ENCODE measurements at regions not wholly inside any gene's neighbourhood (a gene's known extent, or its start where the extent isn't known, plus 50 kb on each side); places are given as distances from the start of the nearest gene placed in this dataset.
"Not testable (repeated sequence)": the region's sequence is repeated elsewhere in the genome, so short reads cannot be mapped to it uniquely, and the experiment has no call there.

DNA sequence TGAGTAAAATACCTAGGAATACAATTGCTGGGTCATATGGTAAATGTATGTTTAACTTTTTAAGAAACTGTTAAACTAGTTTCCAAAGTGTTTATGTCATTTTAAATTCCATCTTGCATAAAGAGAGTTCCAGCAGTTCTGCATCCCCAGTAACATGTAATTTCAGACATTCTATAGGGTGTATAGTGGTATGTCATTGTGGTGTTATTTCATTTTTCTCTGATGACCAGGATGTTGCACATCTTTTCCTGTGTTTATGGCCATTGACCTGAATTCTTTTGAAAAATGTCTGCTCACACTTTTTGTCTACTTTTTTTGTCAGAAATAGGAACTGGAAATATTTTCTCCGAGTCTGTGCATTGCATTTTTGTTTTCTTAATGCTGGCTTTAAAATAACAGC, 128.9 kb downstream of the TMEM200A start:
- no peak for DNase-seq

GRCh38 chr6:130500693-130501092, 134.9 kb downstream of the TMEM200A start:
- DNase-seq: no peak

DNA sequence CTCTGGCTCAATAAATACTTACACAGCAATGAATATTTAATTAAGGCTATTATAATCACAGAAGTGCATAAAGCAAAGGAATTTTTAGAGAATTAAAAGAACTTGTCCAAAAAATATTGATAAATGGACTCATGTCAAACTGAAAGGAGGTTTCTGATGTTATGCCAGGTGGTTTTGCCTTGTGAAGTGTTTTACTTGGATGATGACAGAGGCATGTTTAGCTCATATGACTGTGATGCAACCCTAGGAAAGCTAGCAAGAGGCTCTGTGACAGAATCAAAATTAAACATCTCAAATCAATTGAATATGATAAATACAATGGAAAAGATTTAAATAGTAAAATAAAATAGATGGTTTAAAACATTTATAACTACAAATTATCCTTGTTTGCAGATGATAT, 137.3 kb downstream of the TMEM200A start:
- no peak for DNase-seq

DNA sequence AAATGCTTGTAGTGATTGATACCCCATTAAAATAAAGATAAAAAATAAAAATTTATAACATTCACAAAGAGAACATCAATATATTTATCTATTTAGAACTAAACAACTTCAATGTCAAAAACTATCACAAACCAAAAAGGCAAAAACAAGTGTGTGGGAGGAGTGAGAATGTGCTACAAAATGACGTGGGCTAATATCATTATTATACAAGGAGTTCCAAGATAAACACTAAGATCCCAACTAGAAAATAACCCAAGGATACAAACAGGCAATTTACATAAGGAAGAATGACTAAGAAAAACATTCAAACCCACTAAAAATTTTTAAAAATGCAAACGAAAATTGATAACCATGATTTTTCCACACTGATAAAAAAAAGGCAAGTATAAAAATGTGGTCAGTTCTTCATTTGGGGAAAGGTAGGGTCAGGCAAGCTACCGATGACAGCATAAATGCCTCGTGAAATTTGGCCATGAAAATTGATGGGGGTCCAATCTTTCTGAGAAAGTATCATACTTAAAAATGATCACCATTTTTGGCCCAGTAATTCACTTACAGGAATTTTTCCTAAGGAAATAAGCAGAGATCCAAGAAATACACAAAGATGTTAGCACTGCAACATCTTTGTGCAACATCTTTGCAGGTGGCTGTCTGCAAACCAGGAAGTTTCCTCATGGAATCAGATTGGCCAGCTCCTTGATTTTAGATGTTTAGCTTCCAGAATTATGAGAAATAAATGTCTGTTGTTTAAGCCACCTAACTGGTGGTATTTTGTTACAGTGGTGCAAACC, 140.2 kb downstream of the TMEM200A start:
- DNase-seq: no peak

DNA sequence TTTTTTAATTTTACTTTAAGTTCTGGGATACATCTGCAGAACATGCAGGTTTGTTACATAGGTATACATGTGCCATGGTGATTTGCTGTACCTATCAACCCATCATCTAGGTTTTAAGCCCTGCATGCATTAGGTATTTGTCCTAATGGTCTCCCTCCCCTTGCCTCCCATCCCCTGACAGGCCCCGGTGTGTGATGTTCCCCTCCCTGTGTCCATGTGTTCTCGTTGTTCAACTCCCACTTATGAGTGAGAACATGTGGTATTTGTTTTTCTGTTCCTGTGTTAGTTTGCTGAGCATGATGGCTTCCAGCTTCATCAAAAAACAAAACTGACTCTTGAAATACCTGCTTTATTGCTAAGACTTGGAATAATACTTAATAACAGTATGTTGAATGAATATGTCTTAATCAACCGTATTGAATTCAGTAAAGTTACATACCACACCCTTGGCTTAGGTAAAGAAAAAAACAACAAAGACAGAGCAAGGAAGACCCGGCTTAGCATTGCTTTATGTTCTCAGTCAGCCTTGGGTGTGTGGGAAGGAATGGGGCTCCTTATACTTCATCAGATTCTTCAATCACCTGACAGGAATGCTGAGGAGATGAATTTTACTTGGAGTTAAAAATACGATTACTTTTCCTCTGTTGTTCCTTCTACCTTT, 141.3 kb downstream of the TMEM200A start:
- not testable (repeated sequence) for DNase-seq

DNA sequence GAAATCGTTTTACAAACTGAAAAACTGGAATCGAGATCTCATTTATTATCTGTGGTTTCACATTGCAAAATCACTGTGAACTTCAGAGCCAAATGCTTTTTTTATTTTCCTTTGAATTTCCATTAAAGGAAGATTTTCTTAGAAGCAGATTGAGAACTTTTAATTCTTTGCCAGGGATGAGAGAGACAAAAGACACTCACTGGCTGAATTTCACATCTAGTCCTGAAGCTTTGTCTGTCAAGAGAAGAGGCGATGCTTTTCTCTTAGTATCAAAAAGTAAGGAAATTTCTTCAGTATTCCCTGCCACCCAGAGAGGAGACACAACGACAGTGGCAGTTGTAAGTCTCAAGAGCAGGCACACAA, 141.8 kb downstream of the TMEM200A start:
- no peak for DNase-seq

GRCh38 chr6:130513770-130514169, 148.0 kb downstream of the TMEM200A start:
- peak; percentile 44 for DNase-seq

- no peak for DNase-seq
Observed at GRCh38 chr6:130514712-130515111, 148.9 kb downstream of the TMEM200A start.

GRCh38 chr6:130515306-130515705, 149.5 kb downstream of the TMEM200A start:
- DNase-seq: no peak

GRCh38 chr6:130516604-130517003, 150.8 kb downstream of the TMEM200A start:
- DNase-seq: no peak

DNA sequence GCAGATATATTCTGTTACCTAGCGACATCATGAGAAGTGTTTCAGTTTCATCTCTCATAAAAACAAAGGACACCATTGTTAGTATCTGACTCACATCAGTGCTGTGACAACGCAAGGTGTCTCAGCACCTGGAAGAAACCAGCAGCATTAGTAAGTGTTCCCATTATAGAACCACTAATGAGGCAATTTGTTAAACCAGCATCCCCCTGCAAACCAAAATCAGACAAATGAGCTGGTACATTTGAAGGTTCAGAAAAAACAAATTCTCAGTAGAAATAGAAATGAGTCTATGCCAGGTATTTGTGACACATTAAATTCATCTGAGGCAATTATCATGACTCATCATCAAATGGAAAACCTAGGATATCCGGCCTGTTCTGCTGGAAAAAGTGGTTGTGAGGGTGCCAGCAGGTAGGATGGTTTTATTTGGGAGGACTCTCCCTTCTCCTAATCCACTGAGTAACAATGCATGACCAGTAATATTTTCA, 151.7 kb downstream of the TMEM200A start:
- no peak for DNase-seq

- DNase-seq: no peak
Observed at GRCh38 chr6:130518588-130518987, 152.8 kb downstream of the TMEM200A start.

- no peak for DNase-seq
Observed at GRCh38 chr6:130520221-130520620, 154.4 kb downstream of the TMEM200A start.

DNA sequence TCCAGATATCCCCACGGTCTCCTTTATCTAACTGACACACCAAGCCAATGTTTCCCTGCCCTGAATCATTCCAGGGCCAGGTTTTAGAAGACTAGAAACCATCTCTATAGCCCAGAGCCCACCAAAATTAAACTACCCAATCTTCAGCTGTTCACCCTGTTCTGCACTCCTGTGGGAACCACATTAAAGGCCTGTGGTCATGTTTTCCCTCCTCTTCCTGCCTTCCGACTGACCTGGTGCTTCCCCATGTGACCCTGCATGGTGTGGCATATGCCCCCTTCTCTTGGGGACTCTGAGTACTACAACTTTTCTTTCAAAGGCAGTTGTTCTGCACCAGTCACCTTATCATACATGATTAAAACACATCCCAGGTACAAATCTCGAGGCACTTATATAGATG, 155.0 kb downstream of the TMEM200A start:
- DNase-seq: no peak

- no peak for DNase-seq
Observed at GRCh38 chr6:130524552-130524951, 158.7 kb downstream of the TMEM200A start.

DNA sequence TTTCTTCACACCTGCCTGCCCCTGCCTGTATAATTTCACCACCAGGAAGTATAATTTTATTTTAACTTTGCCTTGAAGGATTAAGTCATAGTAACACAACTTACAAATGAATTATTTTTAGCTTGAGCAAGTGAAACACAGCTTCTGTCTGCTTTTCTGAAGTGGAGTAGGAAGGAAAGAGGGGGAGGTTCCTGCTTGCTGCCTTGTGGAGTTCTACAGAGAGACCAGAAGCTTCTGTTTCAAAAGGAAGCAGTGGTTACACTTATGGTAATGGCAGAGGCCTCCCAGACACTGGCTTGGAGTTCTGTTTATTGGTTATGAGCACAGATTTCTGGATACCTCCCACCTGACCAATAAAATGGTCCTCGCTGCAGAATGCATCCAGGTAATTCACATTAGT, 159.6 kb downstream of the TMEM200A start:
- no peak for DNase-seq

GRCh38 chr6:130526466-130526865, 160.6 kb downstream of the TMEM200A start:
- no peak for DNase-seq

DNA sequence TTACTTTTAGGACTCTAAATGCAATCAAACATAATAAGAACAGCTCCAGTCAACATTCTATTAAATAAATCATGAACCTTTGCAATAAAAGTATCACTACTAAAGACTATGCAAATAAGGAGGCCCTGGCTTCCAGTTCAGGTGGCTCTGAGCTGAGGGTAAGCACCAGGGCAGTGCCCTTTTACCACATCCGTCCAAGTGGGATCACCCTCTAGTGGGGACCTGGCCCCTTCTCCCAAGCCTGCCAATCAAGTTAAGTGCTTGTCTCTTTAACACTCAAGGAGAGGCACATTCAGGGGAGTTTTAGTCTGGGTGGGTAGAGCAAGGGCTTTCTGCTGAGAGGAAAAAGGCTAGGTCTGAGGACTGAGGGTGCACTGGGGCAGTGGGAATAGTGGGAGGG, 161.4 kb downstream of the TMEM200A start:
- DNase-seq: no peak

- DNase-seq: no peak
Observed at GRCh38 chr6:130529569-130530149, 163.8 kb downstream of the TMEM200A start.

DNA sequence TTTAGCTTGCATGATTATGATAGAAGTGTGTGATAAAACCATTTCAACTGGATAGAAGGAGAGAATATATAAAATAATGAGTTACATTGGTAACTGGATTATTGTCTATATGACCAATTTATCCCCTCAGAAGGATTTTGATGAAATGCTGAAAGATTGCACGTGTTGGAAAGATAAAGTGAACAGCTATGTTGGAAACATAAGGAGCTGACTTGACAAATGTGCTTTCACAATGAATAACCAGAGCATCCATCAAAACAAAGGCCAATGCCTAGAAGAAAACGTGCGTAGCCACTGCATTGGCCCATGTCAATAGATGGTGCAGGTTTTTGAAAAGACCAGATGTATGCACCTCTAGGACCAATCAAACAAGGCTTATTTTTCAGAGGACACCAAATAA, 168.8 kb downstream of the TMEM200A start:
- no peak for DNase-seq

DNA sequence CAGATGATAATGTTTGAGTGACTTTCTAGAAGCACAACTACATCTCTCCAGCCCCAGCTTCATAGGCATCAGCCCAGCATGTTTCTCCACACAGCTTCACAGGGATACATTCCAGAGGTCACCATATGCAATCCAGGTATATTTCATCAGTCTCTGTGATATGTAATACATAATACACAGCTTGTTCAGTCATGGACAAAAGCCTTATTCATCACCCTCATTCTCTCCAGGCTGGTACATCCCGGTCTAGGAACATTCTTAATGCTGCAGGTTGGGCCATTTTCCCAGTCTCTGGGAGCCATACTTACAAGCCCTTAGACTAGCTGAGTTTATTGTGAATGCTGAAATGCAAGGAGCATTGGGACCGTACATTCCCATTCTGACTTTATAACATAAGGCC, 169.4 kb downstream of the TMEM200A start:
- DNase-seq: no peak

DNA sequence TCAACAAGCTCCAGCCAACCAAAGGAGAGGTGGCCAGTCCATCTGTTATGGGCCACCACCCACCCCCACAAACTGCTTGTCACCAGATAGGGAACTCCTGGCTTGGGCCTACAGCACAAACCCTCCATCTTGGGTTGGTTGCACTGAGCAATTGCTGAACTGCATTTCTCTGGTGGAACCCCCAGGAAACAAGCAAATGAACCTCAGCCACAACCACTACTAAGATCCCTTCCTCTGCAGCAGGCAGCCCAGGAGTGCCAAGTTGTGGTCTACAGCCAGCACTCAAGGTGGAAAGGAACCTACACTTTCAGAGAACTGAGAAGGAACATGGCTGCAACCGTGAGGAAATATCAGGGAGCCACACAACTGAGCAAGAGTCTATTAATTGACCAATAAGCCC, 171.6 kb downstream of the TMEM200A start:
- DNase-seq: no peak

- DNase-seq: no peak
Observed at GRCh38 chr6:130547723-130548122, 181.9 kb downstream of the TMEM200A start.

DNA sequence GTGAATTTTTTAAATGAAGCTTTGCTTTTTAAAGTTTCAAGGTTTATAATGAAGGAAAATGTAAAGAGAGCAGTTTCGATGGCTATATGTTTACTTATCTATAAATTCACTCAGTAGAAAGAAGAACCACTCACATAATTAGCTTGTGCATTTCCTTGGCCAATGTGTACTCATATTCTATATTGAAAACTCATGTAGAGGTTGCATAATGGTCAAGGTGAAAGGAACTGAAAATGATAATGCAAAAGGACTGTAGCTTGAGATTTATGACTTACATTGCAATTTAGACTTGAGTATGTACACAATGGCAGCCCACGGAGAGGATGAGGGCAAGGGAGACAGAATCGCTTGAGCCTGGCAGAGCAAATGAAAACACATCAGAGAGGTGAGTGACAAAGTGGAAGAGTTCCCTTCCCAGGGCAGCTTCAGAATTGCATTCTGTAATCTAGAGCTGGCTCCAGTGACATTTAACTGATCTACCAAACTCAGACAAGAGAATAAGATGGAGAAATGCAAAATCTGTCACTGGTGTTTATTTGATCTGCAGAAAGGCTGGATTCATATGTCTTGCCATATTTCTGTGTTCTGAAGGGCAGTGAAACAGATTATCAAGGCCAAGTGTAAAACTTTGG, 191.8 kb downstream of the TMEM200A start:
- no peak for DNase-seq

All from right forelimb (tissue), 1 donor.